GM12878 (cell line): ENCODE measurements at regions not wholly inside any gene's neighbourhood (a gene's known extent, or its start where the extent isn't known, plus 50 kb on each side); places are given as distances from the start of the nearest gene placed in this dataset.

Experiments
- ATAC-seq: fragments of 200-7000 bp; cut with Tn5 transposase; 3 replicates; pipeline ENCODE4 v1.9.1; 2020; ENCODE audit warnings: mild to moderate bottlenecking, moderate library complexity
- BruUV-seq: library from RNA; stranded (reverse); fragments of 400-500 nt; replicated peaks from 2 replicates; lab custom pipeline; 2021; lab: Mats Ljungman, UMichigan
- CTCF ChIA-PET: fragments of 300-600 bp; sonication (Branson Sonifier 250); formaldehyde crosslinking; extraction: SDS; loops from one replicate; lab custom pipeline; 2021; ENCODE audit warnings: inconsistent platforms; lab: Yijun Ruan, JAX
- POLR2A ChIA-PET: fragments of 350-600 bp; formaldehyde crosslinking; extraction: SDS; loops from one replicate; lab custom pipeline; 2021; ENCODE audit warnings: inconsistent platforms; lab: Charles Lee
- RAD21 ChIA-PET: fragments of 300-600 bp; sonication (Branson Sonifier 250); formaldehyde crosslinking; loops from one replicate; lab custom pipeline; 2023; ENCODE audit warnings: antibody characterized with exemption; ENCODE audit not compliant: unreplicated experiment; lab: Charles Lee
- SMC1A ChIA-PET: fragments of 300-600 bp; sonication (Branson Sonifier 250); formaldehyde crosslinking; loops from one replicate; lab custom pipeline; 2023; ENCODE audit not compliant: unreplicated experiment, uncharacterized antibody; lab: Charles Lee
- DNase-seq: peaks from one replicate; pipeline ENCODE4 v3.0.0-alpha.2; 2011; ENCODE audit warnings: low read depth, low spot score
- FAIRE-seq: peaks from 3 replicates; lab custom pipeline; 2011; peaks lifted over from hg19 to GRCh38; lab: Jason Lieb, UNC
- H2AFZ ChIP-seq: 2 replicates; pipeline ENCODE4 v1.6.0; 2011; ENCODE audit warnings: low read depth, low read length, control low read depth; ENCODE audit not compliant: control insufficient read depth
- H3K27ac ChIP-seq: 2 replicates; pipeline ENCODE4 v1.5.1; 2011; ENCODE audit warnings: control low read depth; ENCODE audit not compliant: control insufficient read depth, insufficient read depth
- H3K27me3 ChIP-seq, 2 experiments: replicated peaks in 1 of 2; 2 replicates each; pipeline versions ENCODE4 v1.6.0 to v1.6.1; 2011; ENCODE audit warnings: low read length in 1 of 2; ENCODE audit not compliant: control insufficient read depth in 2 of 2, insufficient read depth in 2 of 2
- H3K36me3 ChIP-seq, 2 experiments: 2 replicates each; pipeline ENCODE4 v1.5.1; 2011; ENCODE audit warnings: low read length in 1 of 2; ENCODE audit not compliant: control insufficient read depth in 2 of 2, insufficient read depth in 2 of 2
- H3K4me1 ChIP-seq: 2 replicates; pipeline ENCODE4 v1.6.1; 2011; ENCODE audit warnings: mild to moderate bottlenecking, low read length, moderate library complexity, mixed read lengths; ENCODE audit not compliant: control insufficient read depth, insufficient read depth
- H3K4me2 ChIP-seq: 2 replicates; pipeline ENCODE4 v1.6.0; 2011; ENCODE audit warnings: control low read depth; ENCODE audit not compliant: control insufficient read depth, insufficient read depth
- H3K4me3 ChIP-seq: fragments of 200-600 bp; sonication (generic); 2 replicates; pipeline ENCODE4 v1.5.1; 2016
- H3K79me2 ChIP-seq: 2 replicates; pipeline ENCODE4 v1.6.0; 2011; ENCODE audit warnings: low read length; ENCODE audit not compliant: control insufficient read depth, insufficient read depth
- H3K9ac ChIP-seq: 2 replicates; pipeline ENCODE4 v1.8.0; 2011; ENCODE audit warnings: low read length, control low read depth, mixed read lengths; ENCODE audit not compliant: control insufficient read depth, insufficient read depth
- H3K9me3 ChIP-seq: replicated peaks from 3 replicates; pipeline ENCODE4 v1.5.1; 2011; ENCODE audit warnings: mild to moderate bottlenecking, low read length; ENCODE audit not compliant: control insufficient read depth, insufficient read depth
- H4K20me1 ChIP-seq: 2 replicates; pipeline ENCODE4 v1.6.0; 2011; ENCODE audit not compliant: control insufficient read depth, insufficient read depth
- WRNIP1 ChIP-seq: IDR thresholded peaks from 2 replicates; pipeline ENCODE4 v1.6.1; 2011; ENCODE audit warnings: low read depth, low read length, improper control_type of control experiment, borderline replicate concordance
- WGBS: methylation state at CpG from one replicate; pipeline ENCODE4 v1.1.6; 2016; ENCODE audit warnings: low lambda C conversion rate; ENCODE audit not compliant: insufficient replicate concordance, insufficient coverage; ENCODE audit errors: missing lambda C conversion rate; 5-methylcytosine and 5-hydroxymethylcytosine counted together
- in situ Hi-C: fragments of 300-500 bp; cut with MboI; formaldehyde crosslinking; loops from 9 replicates; pipeline ENCODE4 v1.14.3; 2018; ENCODE audit warnings: mixed read lengths
- intact Hi-C: fragments of 100-400 bp; cut with micrococcal nuclease; formaldehyde crosslinking; loops from one replicate; pipeline ENCODE4 v1.14.2; 2022; ENCODE audit not compliant: unreplicated experiment
- TF ChIP-seq, protein P1 (sequence below), 3 experiments: IDR thresholded peaks in 2 of 3; conservative IDR thresholded peaks in 1 of 3; 2 replicates each; pipeline ENCODE4 v1.5.1; 2011; ENCODE audit warnings: low read depth in 3 of 3, low read length in 3 of 3, mild to moderate bottlenecking in 3 of 3, control low read depth in 2 of 3, moderate library complexity in 2 of 3, inconsistent platforms in 1 of 3, mixed read lengths in 1 of 3; ENCODE audit not compliant: control insufficient read depth in 2 of 3, insufficient read depth in 1 of 3; ENCODE audit errors: extremely low read depth in 1 of 3

DNA sequence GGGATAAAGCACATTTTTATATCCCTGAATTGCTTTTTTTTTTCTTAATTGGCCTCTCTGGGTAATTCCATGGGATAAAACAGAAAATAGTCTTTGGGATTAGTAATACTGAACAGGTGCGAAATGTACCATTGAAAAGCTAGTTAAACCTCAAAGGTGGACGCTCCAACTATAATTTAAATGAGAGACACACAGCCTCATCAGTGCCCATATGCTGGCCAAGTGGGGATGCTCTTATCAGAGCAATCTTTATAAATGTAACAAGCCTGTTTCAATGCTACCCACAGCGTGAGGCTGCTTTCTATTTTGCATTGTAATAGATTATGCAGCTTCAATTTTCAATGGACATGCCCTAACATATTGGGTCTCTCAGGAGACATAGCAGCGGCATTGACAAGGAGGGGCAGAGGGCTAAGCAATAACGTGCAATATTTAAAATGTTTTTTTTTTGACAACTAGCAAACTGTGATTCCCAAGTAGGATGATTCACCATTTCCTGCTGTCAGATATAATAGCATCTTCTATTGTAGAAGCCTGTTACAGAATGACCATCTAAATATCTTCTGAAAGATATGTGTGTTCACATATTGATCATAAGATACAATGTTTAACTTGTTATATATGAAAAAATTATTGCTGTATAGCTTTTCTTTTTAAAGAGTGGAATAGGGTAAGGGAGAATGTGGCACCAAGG lies 91.3 kb upstream of the BET1 start:
- in situ Hi-C loops = no loop called here
- RAD21 ChIA-PET = interaction anchor here (1.2 kb wide), 1 partner anchor 127 kb away, joined by 3 read pairs; no protein-coding TSS in a partner anchor

More for the DNA sequence above, 91.3 kb upstream of the BET1 start:
- intact Hi-C loops = loop anchor here (10.0 kb wide), 1 partner anchor 381 kb away; no protein-coding TSS in a partner anchor
- no peak for FAIRE-seq
- H3K4me3 ChIP-seq = no peak overlapping the region
- H3K9ac ChIP-seq = no peak overlapping the region
- H3K79me2 ChIP-seq = no peaks in the 10 kb centered on the region
- H3K4me2 ChIP-seq = no peak overlapping the region
- CTCF ChIA-PET = interaction anchor here (0.7 to 1.3 kb wide), 5 partner anchors 8 to 193 kb away, joined by 3 to 7 read pairs (median 3); partner anchors contain the start of gene GNG11
- H3K36me3 ChIP-seq = no peaks in the 10 kb centered on the region
- TF ChIP-seq, protein P1, sequence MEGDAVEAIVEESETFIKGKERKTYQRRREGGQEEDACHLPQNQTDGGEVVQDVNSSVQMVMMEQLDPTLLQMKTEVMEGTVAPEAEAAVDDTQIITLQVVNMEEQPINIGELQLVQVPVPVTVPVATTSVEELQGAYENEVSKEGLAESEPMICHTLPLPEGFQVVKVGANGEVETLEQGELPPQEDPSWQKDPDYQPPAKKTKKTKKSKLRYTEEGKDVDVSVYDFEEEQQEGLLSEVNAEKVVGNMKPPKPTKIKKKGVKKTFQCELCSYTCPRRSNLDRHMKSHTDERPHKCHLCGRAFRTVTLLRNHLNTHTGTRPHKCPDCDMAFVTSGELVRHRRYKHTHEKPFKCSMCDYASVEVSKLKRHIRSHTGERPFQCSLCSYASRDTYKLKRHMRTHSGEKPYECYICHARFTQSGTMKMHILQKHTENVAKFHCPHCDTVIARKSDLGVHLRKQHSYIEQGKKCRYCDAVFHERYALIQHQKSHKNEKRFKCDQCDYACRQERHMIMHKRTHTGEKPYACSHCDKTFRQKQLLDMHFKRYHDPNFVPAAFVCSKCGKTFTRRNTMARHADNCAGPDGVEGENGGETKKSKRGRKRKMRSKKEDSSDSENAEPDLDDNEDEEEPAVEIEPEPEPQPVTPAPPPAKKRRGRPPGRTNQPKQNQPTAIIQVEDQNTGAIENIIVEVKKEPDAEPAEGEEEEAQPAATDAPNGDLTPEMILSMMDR (IDR thresholded peaks at IDR 0.05 in 2 of 3, conservative IDR thresholded peaks at IDR 0.05 in 1 of 3; ENCODE audit: control insufficient read depth in 2 of 3, extremely low read depth in 1 of 3, insufficient read depth in 1 of 3, low read depth in 3 of 3, low read length in 3 of 3) = no peak
- TF ChIP-seq WRNIP1 = no peak
- H3K27me3 ChIP-seq = no peaks in the 10 kb centered on the region; a peak in 2 of 4 replicates
- no TSS peak for BruUV-seq
- no peaks in the 10 kb centered on the region for H4K20me1 ChIP-seq
- no peak for ATAC-seq
- POLR2A ChIA-PET = interaction anchor here (1.4 kb wide), 1 partner anchor 26 kb away, joined by 4 read pairs; no protein-coding TSS in a partner anchor
- no peaks in the 10 kb centered on the region for H3K4me1 ChIP-seq
- SMC1A ChIA-PET = interaction anchor here (0.6 to 2.0 kb wide), 10 partner anchors 8 to 193 kb away, joined by 3 to 8 read pairs (median 4); no protein-coding TSS in a partner anchor
- no peaks in the 10 kb centered on the region for H3K9me3 ChIP-seq
- DNase-seq = no peak
- WGBS = 56% methylated on average over 5 of the region's 5 CpGs
- H3K27ac ChIP-seq = no peak overlapping the region
- H2AFZ ChIP-seq = no peak overlapping the region
